GM12878 (cell line): ENCODE measurements at regions not wholly inside any gene's neighbourhood (a gene's known extent, or its start where the extent isn't known, plus 50 kb on each side); places are given as distances from the start of the nearest gene placed in this dataset.

Experiments used
- ATAC-seq: fragments of 200-7000 bp; cut with Tn5 transposase; 3 replicates; pipeline ENCODE4 v1.9.1; 2020; ENCODE audit warnings: mild to moderate bottlenecking, moderate library complexity
- BruUV-seq: library from RNA; stranded (reverse); fragments of 400-500 nt; replicated peaks from 2 replicates; lab custom pipeline; 2021; lab: Mats Ljungman, UMichigan
- CTCF ChIA-PET: fragments of 300-600 bp; sonication (Branson Sonifier 250); formaldehyde crosslinking; extraction: SDS; loops from one replicate; lab custom pipeline; 2021; ENCODE audit warnings: inconsistent platforms; lab: Yijun Ruan, JAX
- POLR2A ChIA-PET: fragments of 350-600 bp; formaldehyde crosslinking; extraction: SDS; loops from one replicate; lab custom pipeline; 2021; ENCODE audit warnings: inconsistent platforms; lab: Charles Lee
- RAD21 ChIA-PET: fragments of 300-600 bp; sonication (Branson Sonifier 250); formaldehyde crosslinking; loops from one replicate; lab custom pipeline; 2023; ENCODE audit warnings: antibody characterized with exemption; ENCODE audit not compliant: unreplicated experiment; lab: Charles Lee
- SMC1A ChIA-PET: fragments of 300-600 bp; sonication (Branson Sonifier 250); formaldehyde crosslinking; loops from one replicate; lab custom pipeline; 2023; ENCODE audit not compliant: unreplicated experiment, uncharacterized antibody; lab: Charles Lee
- DNase-seq: peaks from one replicate; pipeline ENCODE4 v3.0.0-alpha.2; 2011; ENCODE audit warnings: low read depth, low spot score
- FAIRE-seq: peaks from 3 replicates; lab custom pipeline; 2011; peaks lifted over from hg19 to GRCh38; lab: Jason Lieb, UNC
- H2AFZ ChIP-seq: 2 replicates; pipeline ENCODE4 v1.6.0; 2011; ENCODE audit warnings: low read depth, low read length, control low read depth; ENCODE audit not compliant: control insufficient read depth
- H3K27ac ChIP-seq: 2 replicates; pipeline ENCODE4 v1.5.1; 2011; ENCODE audit warnings: control low read depth; ENCODE audit not compliant: control insufficient read depth, insufficient read depth
- H3K27me3 ChIP-seq, 2 experiments: replicated peaks in 1 of 2; 2 replicates each; pipeline versions ENCODE4 v1.6.0 to v1.6.1; 2011; ENCODE audit warnings: low read length in 1 of 2; ENCODE audit not compliant: control insufficient read depth in 2 of 2, insufficient read depth in 2 of 2
- H3K36me3 ChIP-seq, 2 experiments: 2 replicates each; pipeline ENCODE4 v1.5.1; 2011; ENCODE audit warnings: low read length in 1 of 2; ENCODE audit not compliant: control insufficient read depth in 2 of 2, insufficient read depth in 2 of 2
- H3K4me1 ChIP-seq: 2 replicates; pipeline ENCODE4 v1.6.1; 2011; ENCODE audit warnings: mild to moderate bottlenecking, low read length, moderate library complexity, mixed read lengths; ENCODE audit not compliant: control insufficient read depth, insufficient read depth
- H3K4me2 ChIP-seq: 2 replicates; pipeline ENCODE4 v1.6.0; 2011; ENCODE audit warnings: control low read depth; ENCODE audit not compliant: control insufficient read depth, insufficient read depth
- H3K4me3 ChIP-seq: fragments of 200-600 bp; sonication (generic); 2 replicates; pipeline ENCODE4 v1.5.1; 2016
- H3K79me2 ChIP-seq: 2 replicates; pipeline ENCODE4 v1.6.0; 2011; ENCODE audit warnings: low read length; ENCODE audit not compliant: control insufficient read depth, insufficient read depth
- H3K9ac ChIP-seq: 2 replicates; pipeline ENCODE4 v1.8.0; 2011; ENCODE audit warnings: low read length, control low read depth, mixed read lengths; ENCODE audit not compliant: control insufficient read depth, insufficient read depth
- H3K9me3 ChIP-seq: replicated peaks from 3 replicates; pipeline ENCODE4 v1.5.1; 2011; ENCODE audit warnings: mild to moderate bottlenecking, low read length; ENCODE audit not compliant: control insufficient read depth, insufficient read depth
- H4K20me1 ChIP-seq: 2 replicates; pipeline ENCODE4 v1.6.0; 2011; ENCODE audit not compliant: control insufficient read depth, insufficient read depth
- HCFC1 ChIP-seq: fragments of 150-350 bp; IDR thresholded peaks from 2 replicates; pipeline ENCODE4 v1.6.1; 2014; ENCODE audit warnings: low read length
- HDAC6 ChIP-seq: fragments of 200-600 bp; sonication (generic); IDR thresholded peaks from one replicate; pipeline ENCODE4 v1.8.0; 2017; ENCODE audit warnings: antibody characterized with exemption; ENCODE audit not compliant: unreplicated experiment
- HSF1 ChIP-seq: fragments of 150-350 bp; IDR thresholded peaks from 2 replicates; pipeline ENCODE4 v1.6.1; 2014; ENCODE audit warnings: mild to moderate bottlenecking, low read depth, low read length
- MTA3 ChIP-seq: IDR thresholded peaks from 2 replicates; pipeline ENCODE4 v1.6.1; 2012; ENCODE audit warnings: low read length, inconsistent platforms, borderline replicate concordance
- MYC ChIP-seq: IDR thresholded peaks from 2 replicates; pipeline ENCODE4 v1.6.1; 2011; ENCODE audit warnings: mild to moderate bottlenecking, low read length, moderate library complexity, inconsistent platforms; ENCODE audit not compliant: insufficient read depth, insufficient replicate concordance, insufficient read length, severe bottlenecking
- NFIC ChIP-seq: IDR thresholded peaks from 2 replicates; pipeline ENCODE4 v1.6.1; 2012; ENCODE audit warnings: low read depth, mild to moderate bottlenecking, inconsistent platforms, low read length, moderate library complexity
- REST ChIP-seq: IDR thresholded peaks from 2 replicates; pipeline ENCODE4 v1.6.1; 2012; ENCODE audit warnings: mild to moderate bottlenecking, low read depth, low read length
- SIX5 ChIP-seq: IDR thresholded peaks from 2 replicates; pipeline ENCODE4 v1.6.1; 2011; ENCODE audit warnings: mild to moderate bottlenecking, low read depth, low read length, moderate library complexity; ENCODE audit not compliant: severe bottlenecking
- SMAD1 ChIP-seq: fragments of 450-650 bp; IDR thresholded peaks from 2 replicates; pipeline ENCODE4 v1.6.1; 2018; ENCODE audit warnings: mild to moderate bottlenecking, low read depth; ENCODE audit not compliant: partially characterized antibody
- SMAD5 ChIP-seq: IDR thresholded peaks from 2 replicates; pipeline ENCODE4 v1.6.1; 2016; ENCODE audit warnings: antibody characterized with exemption, low read depth
- SUZ12 ChIP-seq: fragments of 200-600 bp; sonication (generic); IDR thresholded peaks from one replicate; pipeline ENCODE4 v1.6.1; 2018; ENCODE audit warnings: antibody characterized with exemption, mild to moderate bottlenecking; ENCODE audit not compliant: unreplicated experiment
- USF2 ChIP-seq: IDR thresholded peaks from 2 replicates; pipeline ENCODE4 v1.6.1; 2011; ENCODE audit warnings: low read depth, low read length, improper control_type of control experiment, borderline replicate concordance
- ZBTB33 ChIP-seq: fragments of 450-650 bp; IDR thresholded peaks from 2 replicates; pipeline ENCODE4 v1.6.1; 2017; ENCODE audit warnings: mild to moderate bottlenecking
- ZNF207 ChIP-seq: fragments of 450-650 bp; IDR thresholded peaks from 2 replicates; pipeline ENCODE4 v1.6.1; 2014; ENCODE audit warnings: antibody characterized with exemption, mild to moderate bottlenecking, borderline replicate concordance
- ZZZ3 ChIP-seq: IDR thresholded peaks from 2 replicates; pipeline ENCODE4 v1.6.1; 2011; ENCODE audit warnings: low read depth; ENCODE audit not compliant: control insufficient read depth, insufficient read length
- WGBS: methylation state at CpG from one replicate; pipeline ENCODE4 v1.1.6; 2016; ENCODE audit warnings: low lambda C conversion rate; ENCODE audit not compliant: insufficient replicate concordance, insufficient coverage; ENCODE audit errors: missing lambda C conversion rate; 5-methylcytosine and 5-hydroxymethylcytosine counted together
- in situ Hi-C: fragments of 300-500 bp; cut with MboI; formaldehyde crosslinking; loops from 9 replicates; pipeline ENCODE4 v1.14.3; 2018; ENCODE audit warnings: mixed read lengths
- intact Hi-C: fragments of 100-400 bp; cut with micrococcal nuclease; formaldehyde crosslinking; loops from one replicate; pipeline ENCODE4 v1.14.2; 2022; ENCODE audit not compliant: unreplicated experiment

GRCh38 chr3:6714962-6715361, 146.0 kb upstream of the GRM7 start:
- no peak for DNase-seq
- Histone ChIP-seq H2AFZ (no peak overlapping the region), H3K27ac (no peak overlapping the region), H3K4me3 (no peak overlapping the region), H3K79me2 (no peaks in the 10 kb centered on the region), H3K9ac (no peak overlapping the region), H3K4me2 (no peak overlapping the region), H3K4me1 (peaks cover 7% of the 10 kb centered on the region; the same call in 1 of the 2 replicates)
- no peak for FAIRE-seq
- intact Hi-C loops: no loop called here
- POLR2A ChIA-PET: no interaction called here
- no peak for ATAC-seq
- TF ChIP-seq ZZZ3: no peak
- no peak for TF ChIP-seq SMAD1
- TF ChIP-seq MTA3: no peak
- TF ChIP-seq SMAD5: no peak
- no peak for TF ChIP-seq SIX5
- no peak for TF ChIP-seq REST
- TF ChIP-seq ZNF207: no peak
- TF ChIP-seq HCFC1: no peak
- TF ChIP-seq HDAC6: no peak
- TF ChIP-seq ZBTB33: no peak
- no peak for TF ChIP-seq NFIC
- no peak for TF ChIP-seq USF2
- TF ChIP-seq HSF1: no peak
- no peak for TF ChIP-seq SUZ12
- TF ChIP-seq MYC: no peak
- TF ChIP-seq, all 136 proteins: peak for 0
- SMC1A ChIA-PET: interaction anchor here (2.8 kb wide), 1 partner anchor 67 kb away, joined by 17 read pairs; no protein-coding TSS in a partner anchor
- H3K9me3 ChIP-seq: no peaks in the 10 kb centered on the region; the same call in 2 of the 3 replicates
- in situ Hi-C loops: no loop called here
- H3K36me3 ChIP-seq: no peaks in the 10 kb centered on the region
- RAD21 ChIA-PET: no interaction called here
- H3K27me3 ChIP-seq: no peaks in the 10 kb centered on the region
- no TSS peak for BruUV-seq
- no peaks in the 10 kb centered on the region for H4K20me1 ChIP-seq
- WGBS: 57% methylated on average over 3 of the region's 3 CpGs
- CTCF ChIA-PET: no interaction called here
